SHP77 treated with DMSO at 0.1 percent for 48 hours (cell line): ENCODE measurements at regions not wholly inside any gene's neighbourhood (a gene's known extent, or its start where the extent isn't known, plus 50 kb on each side); places are given as distances from the start of the nearest gene placed in this dataset.

ENCODE experiments used
- DNase-seq: peaks from one replicate; lab custom pipeline; 2025; lab: John Stamatoyannopoulos, UW

GRCh38 chr4:65893957-65894755 lies 223.9 kb upstream of the EPHA5 start:
- DNase-seq, result no peak

- no peak for DNase-seq
These were observed 223.0 kb upstream of the EPHA5 start for GRCh38 chr4:65893271-65893670.

GRCh38 chr4:65880594-65880993 lies 210.3 kb upstream of the EPHA5 start:
- no peak for DNase-seq

DNA sequence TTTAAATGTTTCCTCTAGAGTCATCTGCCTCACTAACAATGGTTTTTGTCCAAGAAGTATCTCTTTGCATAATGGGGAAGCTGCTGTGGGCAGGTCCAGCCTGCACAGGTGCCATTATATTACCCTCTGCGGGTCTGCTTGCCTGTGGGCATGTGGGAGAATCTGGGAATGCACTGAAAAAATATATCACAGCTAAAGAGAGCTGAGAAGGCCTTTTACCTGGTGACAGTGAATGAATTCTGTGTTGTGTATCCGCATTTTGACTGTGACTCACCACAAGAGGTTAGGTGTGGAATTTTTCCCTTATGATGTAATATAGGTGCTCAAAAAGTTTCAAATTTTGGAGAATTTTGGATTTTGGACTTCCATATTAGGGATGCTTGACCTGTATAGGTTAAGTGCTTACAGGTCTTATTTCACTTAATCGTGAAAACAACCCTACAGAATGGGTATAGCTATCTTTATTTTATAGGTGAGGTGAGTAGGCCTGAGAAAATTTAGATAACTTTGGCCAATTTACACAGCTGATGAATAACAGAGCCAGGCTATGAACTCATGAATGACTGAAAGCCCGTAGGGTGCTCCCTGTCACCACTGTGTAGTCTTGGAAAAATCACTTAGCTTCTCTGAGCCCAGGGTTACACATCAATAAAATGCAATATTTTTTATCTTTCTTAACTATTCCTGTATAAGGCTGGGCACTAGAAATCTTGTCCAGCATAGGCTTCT lies 198.0 kb upstream of the EPHA5 start:
- DNase-seq, result no peak

- DNase-seq, result no peak
These were observed 195.2 kb upstream of the EPHA5 start for GRCh38 chr4:65865489-65865888.

GRCh38 chr4:65861993-65862392 lies 191.7 kb upstream of the EPHA5 start:
- DNase-seq, result no peak

GRCh38 chr4:65845199-65845773 lies 175.0 kb upstream of the EPHA5 start:
- DNase-seq, result no peak

- DNase-seq, result no peak
These were observed 169.1 kb upstream of the EPHA5 start for GRCh38 chr4:65839164-65839931.

- DNase-seq, result no peak
These were observed 164.4 kb upstream of the EPHA5 start for GRCh38 chr4:65834707-65835106.

DNA sequence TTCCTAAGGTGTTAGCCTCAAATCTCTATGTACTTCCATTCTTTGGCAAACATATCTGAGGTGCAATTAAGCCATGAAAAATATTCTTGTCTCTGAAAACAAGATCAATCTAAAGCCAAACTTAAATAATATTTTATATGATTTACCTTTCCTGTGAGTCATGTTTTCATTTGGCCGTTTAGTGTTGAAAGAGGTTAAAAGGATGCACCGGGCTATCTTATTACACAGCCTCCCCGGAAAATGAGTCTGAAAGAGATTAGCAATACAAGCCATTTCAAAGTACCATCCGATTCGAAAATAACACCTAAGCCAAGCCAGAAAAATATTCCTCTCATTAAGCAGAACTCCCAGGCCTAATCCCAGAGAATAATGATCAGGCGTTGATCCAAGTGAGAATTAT lies 161.5 kb upstream of the EPHA5 start:
- no peak for DNase-seq

GRCh38 chr4:65825116-65825753 lies 154.9 kb upstream of the EPHA5 start:
- no peak for DNase-seq

GRCh38 chr4:65819192-65819591 lies 148.9 kb upstream of the EPHA5 start:
- DNase-seq, result no peak

GRCh38 chr4:65805936-65806335 lies 135.6 kb upstream of the EPHA5 start:
- DNase-seq, result no peak

GRCh38 chr4:65799513-65799912 lies 129.2 kb upstream of the EPHA5 start:
- no peak for DNase-seq

GRCh38 chr4:65798498-65799127 lies 128.3 kb upstream of the EPHA5 start:
- no peak for DNase-seq

DNA sequence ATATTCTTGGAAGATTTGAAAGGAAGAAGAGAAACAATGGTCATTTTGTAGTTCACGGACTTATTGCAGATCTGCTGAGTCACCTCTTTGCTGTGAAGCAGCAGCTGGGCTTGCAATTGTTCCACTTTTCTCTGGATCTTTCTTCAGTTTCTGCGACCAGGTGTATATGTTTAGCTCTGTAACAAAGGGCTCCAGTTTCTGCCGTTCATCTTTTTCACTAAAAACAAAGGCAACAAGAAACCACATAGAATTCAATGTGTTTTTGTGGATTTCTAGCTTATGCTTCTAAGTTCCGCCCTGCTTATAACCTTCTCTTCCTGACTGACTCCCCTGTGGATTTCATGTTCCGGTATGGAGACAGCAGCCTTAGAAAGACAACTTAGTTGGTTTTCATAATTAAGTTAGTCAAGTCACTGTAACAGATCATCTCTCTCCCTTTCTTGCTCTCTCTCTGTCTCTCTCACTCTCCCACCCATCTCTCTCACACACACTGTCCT lies 121.6 kb upstream of the EPHA5 start:
- DNase-seq, result peak; percentile 31

DNA sequence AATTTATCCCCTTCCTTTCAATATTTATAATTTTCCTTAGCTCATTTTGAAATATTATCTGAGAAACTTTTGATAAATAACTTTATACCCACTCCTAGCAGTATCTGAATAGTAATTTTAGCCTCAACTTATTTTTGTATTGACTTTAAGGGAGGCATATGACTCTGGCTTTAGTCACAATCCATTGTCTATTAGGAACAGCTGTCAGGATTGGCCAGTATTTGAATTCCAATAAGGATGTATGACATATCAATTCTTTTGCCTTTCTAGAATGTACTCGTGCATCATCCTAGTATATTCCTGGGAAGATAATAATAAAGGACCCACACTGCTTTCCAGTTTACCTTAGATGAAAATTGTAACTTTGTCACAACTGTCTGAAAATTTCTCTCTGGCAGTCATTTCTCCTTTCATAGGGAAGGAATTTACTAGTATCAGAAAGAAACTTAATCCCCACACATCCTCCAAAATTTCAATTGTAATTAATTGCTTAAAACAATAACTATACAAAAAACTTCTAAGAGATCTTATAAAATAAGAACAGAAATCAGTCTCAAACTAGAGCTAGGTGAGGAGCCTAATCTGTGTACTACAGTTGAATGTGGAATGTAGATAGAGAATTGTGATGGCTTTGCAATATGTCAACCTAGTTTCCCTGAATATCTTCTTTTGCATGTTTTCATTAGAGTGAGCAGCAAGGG lies 121.0 kb upstream of the EPHA5 start:
- no peak for DNase-seq

GRCh38 chr4:65789805-65790204 lies 119.5 kb upstream of the EPHA5 start:
- no peak for DNase-seq

- no peak for DNase-seq
These were observed 119.1 kb upstream of the EPHA5 start for GRCh38 chr4:65789341-65789740.

DNA sequence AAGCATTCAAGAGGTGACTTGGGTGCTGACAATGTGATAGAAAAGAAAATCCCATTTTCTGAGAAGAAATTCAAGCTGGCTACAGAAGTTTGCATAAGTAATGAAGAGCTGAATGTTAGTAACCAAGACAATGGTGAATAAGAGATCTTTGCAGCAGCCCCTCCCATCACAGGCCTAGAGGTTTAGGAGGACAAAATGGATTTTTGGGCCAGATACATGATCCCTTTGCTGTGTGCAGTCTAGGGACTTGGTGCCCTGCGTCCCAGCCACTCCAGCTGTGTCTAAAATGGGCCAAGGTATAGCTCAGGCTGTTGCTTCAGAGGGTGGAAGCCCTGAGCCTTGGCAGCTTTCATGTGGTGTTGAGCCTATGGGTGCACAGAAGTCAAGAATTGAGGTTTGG lies 107.0 kb upstream of the EPHA5 start:
- no peak for DNase-seq

DNA sequence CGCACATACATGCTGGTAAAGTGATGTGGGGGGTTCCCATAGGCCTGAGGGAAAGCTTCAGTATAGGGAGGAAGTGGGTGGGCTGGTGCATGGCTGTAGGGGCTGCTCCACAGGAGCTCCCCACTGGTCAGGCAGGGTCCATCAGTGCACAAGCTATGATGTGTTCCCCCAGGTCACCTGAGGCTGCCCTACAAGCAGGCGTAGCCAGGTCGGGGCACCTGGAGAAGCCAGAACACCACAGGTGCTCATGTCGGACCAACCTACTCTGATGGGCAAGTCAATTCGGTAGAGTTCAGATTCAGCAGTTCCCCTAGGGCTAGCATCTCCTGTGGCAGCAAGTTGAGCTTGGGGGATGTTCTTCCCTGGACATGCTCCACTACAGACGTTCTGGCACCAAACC lies 103.3 kb upstream of the EPHA5 start:
- DNase-seq, result no peak
